HCT116 (cell line): ENCODE measurements at regions not wholly inside any gene's neighbourhood (a gene's known extent, or its start where the extent isn't known, plus 50 kb on each side); places are given as distances from the start of the nearest gene placed in this dataset.

Experiments used
- ATAC-seq: fragments of 200-7000 bp; cut with Tn5 transposase; 2 replicates; pipeline ENCODE4 v1.9.1; 2020; ENCODE audit warnings: mild to moderate bottlenecking, moderate library complexity
- BruUV-seq: library from RNA; stranded (reverse); fragments of 400-500 nt; replicated peaks from 2 replicates; lab custom pipeline; 2021; lab: Mats Ljungman, UMichigan
- CTCF ChIA-PET: fragments of 300-600 bp; sonication (Branson Sonifier 250); formaldehyde crosslinking; loops from one replicate; lab custom pipeline; 2021; ENCODE audit warnings: antibody characterized with exemption; lab: Charles Lee
- POLR2A ChIA-PET: fragments of 300-600, 350-600 bp; sonication (Branson Sonifier 250); formaldehyde crosslinking; loops from one replicate; lab custom pipeline; 2021; ENCODE audit warnings: antibody characterized with exemption; lab: Charles Lee
- RAD21 ChIA-PET, 2 experiments: fragments of 300-600 bp; sonication (Branson Sonifier 250); formaldehyde crosslinking; loops; one replicate each; lab custom pipeline; 2023; ENCODE audit warnings: low total read pairs in 2 of 2; ENCODE audit not compliant: uncharacterized antibody in 2 of 2, unreplicated experiment in 2 of 2, low non-redundant PET in 1 of 2; lab: Charles Lee
- DNase-seq: peaks from one replicate; pipeline ENCODE4 v3.0.0-alpha.2; 2010; ENCODE audit warnings: low read depth, low spot score
- H2AFZ ChIP-seq: fragments of 200-600 bp; shearing (Covaris generic), sonication (generic); 2 replicates; pipeline ENCODE4 v1.6.1; 2017; ENCODE audit warnings: low read depth, mixed run types, mixed read lengths, antibody characterized with exemption, low read length; ENCODE audit not compliant: poor library complexity, severe bottlenecking
- H3K27ac ChIP-seq: 2 replicates; pipeline ENCODE4 v1.5.1; 2012; ENCODE audit warnings: low read depth, low read length
- H3K27me3 ChIP-seq: fragments of 200-600 bp; sonication (generic); 2 replicates; pipeline ENCODE4 v1.6.1; 2016; ENCODE audit warnings: mixed run types, low read length, mixed read lengths; ENCODE audit not compliant: insufficient read depth
- H3K36me3 ChIP-seq, 2 experiments: fragments of 200-500 bp in 1 of 2; fragments of 200-600 bp in 1 of 2; sonication (Bioruptor generic) in 1 of 2; sonication (generic) in 1 of 2; 2 replicates each; pipeline versions ENCODE4 v1.5.1 to v1.6.1; 2014 to 2016; ENCODE audit warnings: low read length in 2 of 2, inconsistent platforms in 1 of 2, mixed read lengths in 1 of 2, mixed run types in 1 of 2; ENCODE audit not compliant: insufficient read depth in 2 of 2, control insufficient read depth in 1 of 2
- H3K4me1 ChIP-seq, 2 experiments: fragments of 200-600 bp in 1 of 2; sonication (generic) in 1 of 2; 2 replicates each; pipeline versions ENCODE4 v1.5.1 to v1.6.1; 2012 to 2017; ENCODE audit warnings: low read length in 2 of 2, inconsistent platforms in 1 of 2, mild to moderate bottlenecking in 1 of 2, mixed read lengths in 1 of 2, mixed run types in 1 of 2, moderate library complexity in 1 of 2; ENCODE audit not compliant: insufficient read depth in 2 of 2, control insufficient read depth in 1 of 2
- H3K4me2 ChIP-seq: fragments of 200-600 bp; sonication (generic); 2 replicates; pipeline ENCODE4 v1.6.1; 2017; ENCODE audit warnings: mixed run types, low read length, mixed read lengths
- H3K4me3 ChIP-seq, 2 experiments: fragments of 200-600 bp in 1 of 2; sonication (generic) in 1 of 2; replicated peaks in 1 of 2; 2 replicates each; pipeline ENCODE4 v1.5.1; 2011 to 2016; ENCODE audit warnings: low read length in 2 of 2, control low read depth in 1 of 2, low read depth in 1 of 2, mild to moderate bottlenecking in 1 of 2, mixed read lengths in 1 of 2, mixed run types in 1 of 2
- H3K79me2 ChIP-seq: fragments of 200-600 bp; sonication (generic); 2 replicates; pipeline ENCODE4 v1.6.1; 2017; ENCODE audit warnings: mild to moderate bottlenecking, mixed run types, low read length, moderate library complexity, mixed read lengths; ENCODE audit not compliant: insufficient read depth
- H3K9ac ChIP-seq: fragments of 200-600 bp; sonication (generic); 2 replicates; pipeline ENCODE4 v1.6.1; 2016; ENCODE audit warnings: low read length, mixed read lengths
- H3K9me2 ChIP-seq: fragments of 200-600 bp; sonication (generic), shearing (Covaris generic); 2 replicates; pipeline ENCODE4 v1.6.1; 2017; ENCODE audit warnings: mixed run types, mild to moderate bottlenecking, moderate library complexity; ENCODE audit not compliant: insufficient read depth
- H3K9me3 ChIP-seq, 2 experiments: fragments of 200-500 bp in 1 of 2; fragments of 200-600 bp in 1 of 2; sonication (Bioruptor generic) in 1 of 2; sonication (generic) in 1 of 2; 2 replicates each; pipeline ENCODE4 v1.6.1; 2014 to 2017; ENCODE audit warnings: low read length in 2 of 2, mixed read lengths in 2 of 2, inconsistent platforms in 1 of 2, low read depth in 1 of 2, mild to moderate bottlenecking in 1 of 2, mixed run types in 1 of 2, moderate library complexity in 1 of 2; ENCODE audit not compliant: control insufficient read depth in 1 of 2, insufficient read depth in 1 of 2
- H4K20me1 ChIP-seq: fragments of 200-600 bp; sonication (generic), shearing (Covaris generic); 2 replicates; pipeline ENCODE4 v1.6.1; 2017; ENCODE audit warnings: mixed run types, mild to moderate bottlenecking, moderate library complexity; ENCODE audit not compliant: insufficient read depth
- CBX3 ChIP-seq: IDR thresholded peaks from 2 replicates; pipeline ENCODE4 v1.6.1; 2012; ENCODE audit warnings: low read depth
- CEBPB ChIP-seq: IDR thresholded peaks from 2 replicates; pipeline ENCODE4 v1.6.1; 2012; ENCODE audit warnings: low read depth
- EGR1 ChIP-seq: IDR thresholded peaks from 2 replicates; pipeline ENCODE4 v1.6.1; 2012; ENCODE audit warnings: low read depth
- EZH2phosphoT487 ChIP-seq: fragments of 200-600 bp; IDR thresholded peaks from 2 replicates; pipeline ENCODE4 v1.6.1; 2018; ENCODE audit warnings: antibody characterized with exemption, borderline replicate concordance
- JUND ChIP-seq: IDR thresholded peaks from 2 replicates; pipeline ENCODE4 v1.6.1; 2012
- POLR2A ChIP-seq: IDR thresholded peaks from 2 replicates; pipeline ENCODE4 v1.7.0; 2011; ENCODE audit warnings: borderline replicate concordance; ENCODE audit not compliant: insufficient read depth, insufficient read length; ENCODE audit errors: extremely low read depth
- POLR2AphosphoS5 ChIP-seq: IDR thresholded peaks from 2 replicates; pipeline ENCODE4 v1.6.1; 2011; ENCODE audit warnings: mild to moderate bottlenecking, low read depth, low read length, moderate library complexity
- RAD21 ChIP-seq: IDR thresholded peaks from 2 replicates; pipeline ENCODE4 v1.6.1; 2012; ENCODE audit warnings: low read depth, mild to moderate bottlenecking
- REST ChIP-seq: IDR thresholded peaks from 2 replicates; pipeline ENCODE4 v1.6.1; 2012; ENCODE audit warnings: low read depth
- SIN3A ChIP-seq: IDR thresholded peaks from 2 replicates; pipeline ENCODE4 v1.6.1; 2012; ENCODE audit warnings: low read depth
- SRF ChIP-seq: IDR thresholded peaks from 2 replicates; pipeline ENCODE4 v1.6.1; 2012; ENCODE audit warnings: low read depth
- YY1 ChIP-seq: IDR thresholded peaks from 2 replicates; pipeline ENCODE4 v1.6.1; 2011; ENCODE audit warnings: low read length, low read depth, moderate library complexity, mild to moderate bottlenecking; ENCODE audit not compliant: insufficient replicate concordance; ENCODE audit errors: extremely low read depth
- ZNF274 ChIP-seq: fragments of 200-500 bp; sonication (Bioruptor generic); IDR thresholded peaks from 2 replicates; pipeline ENCODE4 v1.6.1; 2014; ENCODE audit warnings: mild to moderate bottlenecking, low read depth, low read length, inconsistent platforms
- intact Hi-C: fragments of 100-400 bp; cut with micrococcal nuclease; formaldehyde crosslinking; loops from 2 replicates; pipeline ENCODE4 v1.10.0; 2022

- no peak for TF ChIP-seq POLR2A
- TF ChIP-seq EGR1, result no peak
- TF ChIP-seq RAD21, result no peak
- no peak for TF ChIP-seq ZNF274
- TF ChIP-seq POLR2AphosphoS5, result no peak
- no peak for TF ChIP-seq EZH2phosphoT487
- TF ChIP-seq JUND, result no peak
- TF ChIP-seq SIN3A, result no peak
- TF ChIP-seq CEBPB, result no peak
- no peak for TF ChIP-seq SRF
Measured at GRCh38 chr2:58604096-58604495, 363.0 kb upstream of the FANCL start (continued).

GRCh38 chr2:58601017-58601416 lies 359.9 kb upstream of the FANCL start:
- Histone ChIP-seq H3K4me2 (no peak overlapping the region), H3K9me2 (no peaks in the 10 kb centered on the region), H3K4me3 (no peak overlapping the region), H4K20me1 (no peaks in the 10 kb centered on the region), H3K36me3 (no peaks in the 10 kb centered on the region), H3K9me3 (no peaks in the 10 kb centered on the region), H3K9ac (no peak overlapping the region), H3K4me1 (no peaks in the 10 kb centered on the region), H3K27me3 (no peaks in the 10 kb centered on the region), H3K27ac (no peak overlapping the region), H2AFZ (no peak overlapping the region), H3K79me2 (no peaks in the 10 kb centered on the region)
- intact Hi-C loops, result no loop called here
- ATAC-seq (no peak), DNase-seq (no peak)
- no TSS peak for BruUV-seq
- ChIA-PET POLR2A (no interaction called here), CTCF (no interaction called here)
- TF ChIP-seq EZH2phosphoT487, result no peak
- no peak for TF ChIP-seq CBX3
- no peak for TF ChIP-seq YY1
- TF ChIP-seq REST, result no peak
- 0 out of 2 replicates have a peak, but pooled peaks have one; percentile 26 for TF ChIP-seq CEBPB
- TF ChIP-seq, all 23 proteins: peak for 1
- RAD21 ChIA-PET, result no interaction called here
